HG03575 (cell line): ENCODE measurements at regions not wholly inside any gene's neighbourhood (a gene's known extent, or its start where the extent isn't known, plus 50 kb on each side); places are given as distances from the start of the nearest gene placed in this dataset.
"Not testable (repeated sequence)": the region's sequence is repeated elsewhere in the genome, so short reads cannot be mapped to it uniquely, and the experiment has no call there.

Source experiments
- ATAC-seq: cut with Tn5 transposase; IDR thresholded peaks from one replicate; pipeline ENCODE4 v1.9.1; 2021; ENCODE audit not compliant: unreplicated experiment, insufficient number of reproducible peaks, low FRiP score; ENCODE audit errors: extremely low read depth

DNA sequence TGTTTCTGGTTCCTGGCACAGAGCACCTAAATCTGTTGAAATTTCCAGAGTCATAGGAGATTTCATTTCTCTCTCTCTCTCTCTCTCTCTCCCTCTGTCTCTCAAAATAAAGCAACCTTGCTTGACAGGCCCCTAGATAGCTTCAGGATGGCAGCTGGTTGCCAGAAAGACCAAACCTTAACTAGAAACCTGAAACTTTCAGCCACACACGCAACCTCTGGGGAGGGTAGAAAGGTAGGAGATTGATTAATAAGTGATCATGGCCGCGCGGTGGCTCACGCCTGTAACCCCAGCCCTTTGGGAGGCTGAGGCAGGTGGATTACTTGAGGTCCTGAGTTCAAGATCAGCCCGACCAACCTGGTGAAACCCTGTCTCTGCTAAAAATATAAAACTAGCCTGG is 1885.4 kb upstream of the CELF4 start:
- no peak for ATAC-seq

DNA sequence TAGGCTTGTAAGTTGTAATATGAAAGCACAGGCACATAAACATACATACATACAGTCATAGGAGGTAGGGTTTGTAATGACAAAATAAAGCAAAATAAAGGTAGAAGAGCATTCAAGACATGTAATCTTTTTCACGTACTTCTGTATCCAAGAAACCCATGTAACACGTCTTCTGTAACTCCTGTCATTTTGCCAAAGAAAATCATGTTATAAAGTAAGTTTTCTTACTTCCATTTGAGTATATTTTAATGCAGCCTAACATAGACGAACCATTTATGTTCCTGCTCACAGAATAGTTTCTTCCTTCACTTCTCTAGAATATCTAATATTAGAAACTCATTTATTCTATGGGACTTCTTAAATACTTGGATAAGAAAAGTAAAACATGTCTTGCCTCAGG is 1884.0 kb upstream of the CELF4 start:
- no peak for ATAC-seq

DNA sequence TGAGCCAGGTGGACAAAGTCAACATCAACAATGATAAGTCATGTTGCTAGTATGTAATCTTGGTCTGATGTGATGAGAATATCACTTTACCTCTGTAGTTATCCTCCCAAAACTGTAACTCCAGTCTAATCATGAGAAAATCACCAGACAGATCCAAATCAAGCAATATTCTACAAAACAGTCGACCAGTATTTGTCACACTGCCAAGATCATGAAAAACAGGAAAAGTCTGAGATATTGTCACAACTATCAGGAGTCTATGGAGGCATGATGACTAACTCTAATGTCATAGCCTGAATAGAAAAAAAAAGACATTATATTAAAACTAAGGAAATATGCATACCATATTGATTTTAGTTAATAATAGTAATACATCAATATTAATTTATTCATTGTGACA is 1883.3 kb upstream of the CELF4 start:
- no peak for ATAC-seq

DNA sequence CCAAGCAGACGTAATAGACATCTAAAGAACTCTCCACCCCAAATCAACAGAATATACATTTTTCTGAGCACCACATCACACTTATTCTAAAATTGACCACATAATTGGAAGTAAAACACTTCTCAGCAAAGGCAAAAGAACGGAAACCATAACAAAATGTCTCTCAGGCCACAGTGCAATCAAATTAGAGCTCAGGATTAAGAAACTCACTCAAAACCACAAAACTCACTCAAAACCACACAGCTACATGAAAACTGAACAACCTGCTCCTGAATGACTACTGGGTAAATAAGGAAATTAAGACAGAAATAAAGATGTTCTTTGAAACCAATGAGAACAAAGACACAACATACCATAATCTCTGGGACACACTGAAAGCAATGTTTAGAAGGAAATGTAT is 1879.4 kb upstream of the CELF4 start:
- not testable (repeated sequence) for ATAC-seq

DNA sequence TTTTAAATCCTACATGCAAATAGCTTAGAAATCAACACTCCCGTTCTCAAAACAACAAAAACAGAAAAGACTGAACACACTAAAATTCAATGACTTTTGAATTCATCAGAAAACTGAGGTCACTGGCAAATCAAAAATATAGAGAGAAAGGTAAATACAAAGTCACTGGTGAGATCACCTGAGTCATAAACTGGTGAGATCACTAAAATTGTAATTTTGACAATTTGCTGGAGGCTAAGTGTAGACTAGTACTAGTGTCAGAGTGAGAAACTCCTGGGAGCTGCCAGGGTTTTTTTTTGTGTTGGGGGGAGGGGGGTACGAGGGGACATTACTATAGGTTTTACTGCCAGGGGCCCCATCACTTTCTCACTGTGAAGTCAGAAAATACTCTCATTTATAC is 1876.0 kb upstream of the CELF4 start:
- ATAC-seq, result no peak

DNA sequence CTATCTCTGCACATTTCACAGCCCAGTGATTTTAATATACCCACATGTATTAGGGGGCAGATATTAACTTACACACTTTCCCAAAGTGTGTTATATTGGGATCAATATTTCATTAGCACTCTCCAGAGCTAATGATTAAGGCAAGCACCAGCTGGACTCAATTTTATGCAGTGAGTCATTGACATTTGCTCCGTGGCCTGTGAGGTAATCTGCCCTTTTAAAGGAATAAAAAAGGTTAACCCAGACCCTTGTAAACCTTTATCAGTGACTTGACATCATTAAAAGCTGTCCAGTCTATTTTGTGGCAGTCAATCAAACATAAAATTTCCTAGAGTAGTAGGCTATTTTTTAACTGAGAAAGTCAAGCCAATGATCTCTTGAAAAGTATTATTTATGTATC is 1870.4 kb upstream of the CELF4 start:
- ATAC-seq, result no peak

DNA sequence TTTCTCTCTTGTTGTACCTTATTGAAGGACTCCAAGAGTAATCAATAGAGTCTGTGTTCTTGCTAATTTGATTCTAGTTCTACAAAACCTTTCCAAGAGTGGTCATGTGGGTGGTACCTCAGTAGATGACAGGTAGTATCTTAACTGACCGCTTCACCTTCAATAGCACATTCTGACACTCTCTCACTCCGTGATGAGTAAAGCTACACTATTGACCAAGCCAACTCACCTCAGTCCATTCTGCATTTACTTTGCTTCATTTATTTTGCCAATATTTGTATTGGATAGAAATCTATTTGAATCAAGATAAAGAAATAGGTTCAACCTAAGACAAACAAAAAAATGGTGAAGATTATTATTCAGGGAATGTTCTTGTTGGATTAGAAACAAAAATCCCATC is 1869.6 kb upstream of the CELF4 start:
- no peak for ATAC-seq

DNA sequence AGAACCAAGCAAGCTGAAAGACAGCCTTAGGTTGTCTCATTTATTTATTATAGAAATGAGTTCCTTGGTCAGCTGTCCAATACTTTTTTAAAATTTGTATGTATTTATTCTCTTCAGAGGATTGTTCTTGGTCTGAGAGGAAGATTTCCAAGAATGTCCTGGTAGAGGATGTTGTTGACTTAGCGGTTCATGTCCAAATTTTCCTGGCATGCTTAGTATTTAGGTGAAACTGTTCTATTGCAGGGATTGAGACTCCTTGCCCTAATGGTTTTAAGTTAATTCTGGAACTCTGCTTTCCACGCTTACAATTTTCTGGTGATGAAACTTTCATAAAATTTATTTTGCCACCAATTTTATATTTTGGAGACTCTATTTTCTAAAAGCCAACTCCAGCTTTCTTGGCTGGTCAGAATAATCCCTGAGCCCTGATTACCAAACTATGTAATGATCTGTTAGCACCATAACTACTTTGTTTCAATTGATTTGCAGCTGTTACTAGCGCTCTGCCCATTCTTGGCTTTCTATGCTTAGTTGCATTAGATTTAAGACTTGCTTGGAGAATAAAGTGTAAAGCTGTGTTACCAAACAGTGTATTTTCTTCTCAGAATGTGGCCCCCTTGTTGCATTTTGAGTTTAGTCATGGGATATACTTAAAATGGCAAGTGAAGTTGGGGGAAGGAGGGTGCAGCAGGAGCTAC is 1868.8 kb upstream of the CELF4 start:
- no peak for ATAC-seq

DNA sequence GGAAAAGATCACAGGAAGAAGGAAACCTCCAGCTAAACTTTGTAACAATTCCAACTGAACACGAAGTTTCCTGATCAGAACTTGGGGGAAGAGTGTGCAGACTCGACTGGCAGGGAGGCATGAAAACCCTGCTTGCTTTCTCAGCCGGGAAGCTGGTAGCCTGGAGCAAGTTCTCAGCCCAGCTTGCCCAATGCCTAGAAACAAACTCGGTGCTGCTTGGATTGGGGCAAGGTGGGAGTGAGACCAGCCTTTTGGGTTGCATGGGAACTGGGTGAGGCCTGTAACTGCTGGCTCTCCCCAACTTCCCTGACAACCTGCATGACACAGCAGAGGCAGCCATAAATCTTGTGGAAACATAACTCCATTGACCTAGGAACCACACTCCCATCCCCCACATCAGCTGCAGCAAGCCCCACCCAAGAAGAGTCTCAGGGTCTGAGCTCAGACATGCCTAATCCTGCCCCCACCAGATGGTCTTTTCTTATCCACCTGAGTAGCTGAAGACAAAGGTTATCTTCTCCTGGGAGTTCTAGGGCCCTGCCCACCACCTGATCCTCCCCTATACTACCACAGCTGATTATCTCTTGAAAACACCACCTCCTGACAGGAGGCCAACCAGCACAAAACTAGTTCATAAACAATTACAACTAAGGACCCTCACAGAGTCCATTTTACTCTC is 1859.7 kb upstream of the CELF4 start:
- no peak for ATAC-seq

DNA sequence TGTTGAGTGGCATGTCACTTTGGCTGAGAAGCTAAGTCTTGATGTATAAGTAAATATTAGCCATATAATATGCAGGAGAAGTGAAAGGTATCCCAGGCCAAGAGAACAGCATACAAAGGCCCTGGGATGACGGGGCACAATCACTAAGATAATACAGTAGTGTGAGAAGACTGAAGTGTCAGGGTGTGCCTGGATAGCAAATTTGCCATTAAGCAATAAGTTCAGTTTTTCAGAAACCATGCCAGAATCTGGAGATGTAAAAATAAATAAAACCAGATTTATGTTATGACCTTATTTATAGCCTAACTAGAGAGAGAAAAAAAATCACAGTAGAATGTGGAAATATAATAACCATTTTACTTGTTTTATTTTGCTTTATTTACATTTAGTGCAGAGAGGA is 1858.7 kb upstream of the CELF4 start:
- no peak for ATAC-seq

DNA sequence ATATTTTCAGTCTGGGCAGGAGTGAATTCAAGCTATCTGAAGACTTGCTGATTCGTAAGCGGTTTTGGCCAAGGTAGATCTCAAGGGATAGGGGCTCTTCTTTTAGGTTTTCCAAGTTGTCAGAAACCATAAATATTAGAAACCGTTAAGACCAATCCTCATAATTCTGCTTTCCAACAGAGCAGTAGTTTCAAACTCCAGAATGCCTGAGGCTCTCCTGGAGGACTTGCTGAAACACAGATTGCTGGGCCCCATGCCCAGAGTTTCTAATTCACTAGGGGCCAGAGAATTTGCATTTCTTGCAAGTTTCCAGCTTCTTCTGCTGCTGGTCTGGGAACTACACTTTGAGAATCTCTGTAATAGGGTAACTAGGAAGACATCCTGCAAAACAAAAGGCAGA is 1855.7 kb upstream of the CELF4 start:
- ATAC-seq, result no peak

DNA sequence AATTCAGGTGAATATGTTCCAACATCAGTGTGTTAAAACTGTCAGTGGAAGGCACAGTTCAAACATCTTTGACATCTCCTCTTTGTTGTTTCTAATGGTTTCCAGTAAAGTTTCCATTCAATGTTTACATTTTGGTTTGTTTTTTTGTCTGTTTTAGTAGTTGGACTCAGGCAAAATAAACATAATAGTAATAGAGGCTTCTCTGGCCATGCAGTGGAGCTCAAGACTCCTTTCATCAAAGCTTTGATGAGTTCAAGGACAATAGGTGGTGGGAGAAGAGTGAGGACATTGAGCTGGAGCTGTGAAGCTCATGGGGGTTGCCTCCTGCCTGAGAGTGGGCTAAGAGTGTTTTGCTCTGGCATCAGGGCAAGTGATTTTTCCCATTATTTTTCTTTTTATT is 1853.7 kb upstream of the CELF4 start:
- no peak for ATAC-seq

DNA sequence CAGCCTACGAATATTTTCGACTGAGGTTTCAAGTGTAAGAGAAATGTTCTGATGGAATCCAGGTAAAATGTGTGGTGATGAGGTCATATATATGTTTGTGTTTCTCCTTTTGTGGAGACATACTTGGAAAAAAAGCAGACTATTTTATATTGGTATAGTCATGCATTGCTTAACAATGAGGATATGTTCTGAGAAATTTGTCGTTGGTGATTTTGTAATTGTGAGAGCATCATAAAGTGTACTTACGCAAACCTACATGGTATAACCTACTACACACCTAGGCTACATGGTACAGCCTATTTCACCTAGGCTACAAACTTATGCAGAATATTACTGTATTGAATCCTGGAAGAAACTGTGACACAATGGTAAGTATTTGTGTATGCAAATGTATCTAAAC is 1849.9 kb upstream of the CELF4 start:
- no peak for ATAC-seq

DNA sequence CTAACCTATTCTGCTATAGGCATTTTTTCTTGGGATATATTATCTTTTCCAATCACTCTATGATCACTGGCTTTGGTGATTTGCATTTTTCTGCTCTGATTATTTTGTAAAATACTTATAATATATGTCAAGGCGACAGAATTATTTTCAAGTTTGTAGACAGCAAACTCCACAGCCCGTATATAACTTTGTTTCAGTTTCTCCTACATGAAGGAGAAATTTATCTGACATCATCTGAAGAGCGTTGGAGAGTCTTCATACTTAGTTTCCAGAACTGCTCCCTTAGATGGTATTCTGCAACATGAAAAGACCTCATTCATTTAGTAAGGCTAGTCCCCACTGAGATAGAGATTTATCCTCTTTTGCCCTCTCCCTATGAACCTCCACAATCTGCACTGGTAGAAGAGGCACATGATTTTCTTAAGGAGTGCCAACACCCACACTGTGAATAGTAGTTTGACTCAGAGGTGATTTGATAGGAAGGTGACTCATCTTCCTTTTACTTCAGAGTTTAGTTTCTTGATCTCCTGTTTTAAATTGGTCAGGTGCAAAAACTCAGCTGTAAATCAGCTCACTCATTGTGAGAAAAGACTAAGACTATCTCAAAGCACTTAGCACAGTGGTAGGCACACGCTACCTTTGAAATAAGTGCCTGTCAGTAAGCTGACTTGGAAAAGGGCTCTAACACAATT is 1848.6 kb upstream of the CELF4 start:
- ATAC-seq, result no peak

DNA sequence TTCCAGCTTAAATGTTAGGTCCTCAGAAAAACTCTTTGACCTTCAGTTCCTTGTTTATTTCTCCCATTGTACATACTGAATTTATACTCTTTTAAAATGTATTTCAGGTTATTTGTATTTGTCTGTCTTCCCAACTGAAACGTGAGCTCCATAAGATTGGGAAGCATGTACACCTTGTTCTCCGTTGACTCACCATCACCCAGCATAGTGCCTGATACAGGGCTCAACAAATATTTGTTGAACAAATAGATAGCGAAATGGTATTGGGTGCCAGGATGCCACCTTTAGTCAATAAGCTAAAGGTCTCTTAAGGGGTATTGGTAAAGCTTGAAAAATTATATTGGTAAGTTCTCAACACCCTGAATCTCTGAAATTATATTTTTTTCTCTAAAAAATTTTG is 1841.3 kb upstream of the CELF4 start:
- no peak for ATAC-seq

DNA sequence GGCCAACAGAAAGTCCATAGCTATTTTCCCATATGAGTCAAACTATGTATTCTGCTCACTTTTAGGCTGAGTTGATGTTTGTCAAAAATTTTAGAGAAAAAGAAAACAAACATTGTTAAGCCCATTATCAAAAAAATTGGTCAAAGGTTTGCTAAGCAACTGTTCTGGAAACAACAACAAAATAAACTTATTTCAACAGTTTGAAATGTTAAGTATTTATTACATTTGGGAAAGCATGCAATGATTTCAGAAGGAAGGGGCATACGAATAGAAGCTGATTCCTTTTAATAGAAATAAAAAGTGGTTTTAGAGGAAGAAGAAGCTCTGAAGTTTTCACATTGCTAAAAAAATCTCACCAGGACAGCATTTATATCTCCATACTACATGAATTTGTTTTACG is 1837.5 kb upstream of the CELF4 start:
- no peak for ATAC-seq

DNA sequence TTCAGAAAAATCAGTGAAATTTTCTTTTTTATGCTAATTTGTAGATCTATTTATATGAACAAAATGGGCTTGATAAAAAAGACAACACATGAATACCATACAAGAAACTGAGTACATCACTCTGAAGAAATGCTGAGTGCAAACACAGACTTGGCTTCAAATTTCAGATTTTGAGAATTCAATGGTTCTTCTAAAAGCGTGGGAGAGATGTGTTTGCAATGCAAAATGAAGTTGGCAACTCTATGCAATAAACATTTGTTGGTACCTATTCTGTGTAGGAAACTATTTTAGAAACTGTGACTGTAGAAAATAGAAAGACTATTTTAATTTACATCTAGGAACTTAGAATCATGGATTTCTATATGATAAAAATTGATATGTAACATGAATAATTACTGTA is 1834.1 kb upstream of the CELF4 start:
- no peak for ATAC-seq

DNA sequence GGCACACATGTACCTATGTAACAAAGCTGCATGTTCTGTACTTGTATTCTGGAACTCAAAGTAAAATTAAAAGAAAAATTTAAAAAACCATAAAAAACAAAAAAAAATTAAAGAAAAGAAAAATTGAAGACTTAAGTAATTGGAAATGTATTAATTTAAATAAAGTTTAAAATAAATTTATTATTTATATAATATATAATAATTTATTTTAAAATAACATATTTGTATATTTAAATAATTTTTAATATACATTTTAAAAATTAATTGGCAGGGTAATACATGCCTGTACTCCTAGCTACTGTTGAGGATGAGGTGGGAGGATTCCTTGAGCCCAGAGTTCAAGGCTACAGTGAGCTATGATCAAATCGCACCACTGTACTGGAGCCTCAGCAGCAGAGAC is 1830.6 kb upstream of the CELF4 start:
- no peak for ATAC-seq

DNA sequence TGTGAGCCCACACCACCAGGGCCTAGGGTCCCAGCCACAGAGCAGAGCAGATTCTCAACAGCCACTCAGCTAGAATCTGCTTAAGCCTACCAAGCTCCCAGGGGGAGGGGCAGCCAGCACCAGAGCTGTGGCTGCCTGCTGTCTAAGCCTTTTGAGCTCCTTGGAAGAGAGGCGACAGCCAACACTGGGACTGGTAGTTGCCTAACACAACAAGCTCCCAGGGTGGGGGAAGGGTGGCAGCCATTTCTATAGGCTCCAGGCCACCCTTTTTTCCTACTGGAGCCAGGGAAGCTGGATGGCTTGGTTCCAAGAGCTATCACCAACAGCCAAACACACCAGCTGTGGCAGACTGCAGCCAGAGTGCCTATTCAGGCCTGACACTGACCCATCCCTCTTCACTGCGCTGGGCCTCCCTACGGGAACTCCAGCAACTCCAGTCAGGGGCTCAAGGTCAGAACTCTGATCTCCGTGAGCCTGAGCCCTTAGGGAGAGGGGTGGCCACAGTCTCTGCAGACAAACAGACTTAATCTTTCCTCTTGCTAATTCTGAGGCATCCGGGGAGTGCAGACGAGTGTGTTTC is 1824.3 kb upstream of the CELF4 start:
- no peak for ATAC-seq

DNA sequence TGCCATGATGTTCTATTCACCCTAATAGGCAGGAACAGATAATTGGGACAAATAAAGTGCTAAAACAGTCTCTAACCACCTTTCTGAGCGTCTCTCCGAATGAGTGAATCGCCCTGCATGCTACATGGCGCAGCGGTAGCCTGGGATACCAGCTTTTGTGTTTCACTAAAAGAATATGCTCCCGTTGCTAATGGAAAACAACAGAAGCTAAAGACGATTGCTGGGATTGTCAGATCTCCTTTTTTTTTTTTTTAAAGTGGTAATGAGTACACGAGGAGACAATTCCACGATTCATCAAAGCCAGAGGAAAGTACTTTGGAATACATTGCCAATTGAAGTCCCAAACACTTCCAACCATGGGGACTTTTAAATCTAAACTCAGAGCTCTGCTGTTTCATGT is 1815.3 kb upstream of the CELF4 start:
- no peak for ATAC-seq
